Activated T-cell treated with anti-CD3 and anti-CD28 coated beads, Interleukin-2, amount 50 U/mL, for 4 hours (primary cell): ENCODE measurements at regions not wholly inside any gene's neighbourhood (a gene's known extent, or its start where the extent isn't known, plus 50 kb on each side); places are given as distances from the start of the nearest gene placed in this dataset.
"Not testable (repeated sequence)": the region's sequence is repeated elsewhere in the genome, so short reads cannot be mapped to it uniquely, and the experiment has no call there.

Source experiments
- ATAC-seq, 2 donors: fragments of 200-7000 bp; cut with Tn5 transposase; one replicate each; pipeline ENCODE4 v1.10.0; 2021
- DNase-seq: peaks from one replicate; pipeline ENCODE4 v3.0.0-alpha.2; 2020
- H3K27me3 Mint-ChIP-seq: one replicate; pipeline ENCODE4 v1.8.0; 2021; ENCODE audit warnings: low read depth, mixed read lengths
- H3K36me3 Mint-ChIP-seq: one replicate; pipeline ENCODE4 v1.8.0; 2022; ENCODE audit warnings: mixed read lengths; ENCODE audit not compliant: insufficient read depth
- H3K4me1 Mint-ChIP-seq: one replicate; pipeline ENCODE4 v1.8.0; 2021; ENCODE audit warnings: low read depth, mixed read lengths
- H3K4me3 Mint-ChIP-seq: one replicate; pipeline ENCODE4 v1.8.0; 2021; ENCODE audit warnings: mild to moderate bottlenecking, moderate library complexity, mixed read lengths
- H3K9me3 Mint-ChIP-seq: one replicate; pipeline ENCODE4 v1.8.0; 2021; ENCODE audit warnings: mixed read lengths

GRCh38 chr20:24838546-24839535 lies 110.2 kb upstream of the CST7 start:
- H3K4me3 Mint-ChIP-seq, result no peak overlapping the region
- H3K4me1 Mint-ChIP-seq, result no peaks in the 10 kb centered on the region
- ATAC-seq (no peak), DNase-seq (no peak)
- peaks cover 21% of the 10 kb centered on the region for H3K27me3 Mint-ChIP-seq
- H3K9me3 Mint-ChIP-seq, result no peaks in the 10 kb centered on the region
- no peaks in the 10 kb centered on the region for H3K36me3 Mint-ChIP-seq

GRCh38 chr20:24840121-24840713 lies 108.9 kb upstream of the CST7 start:
- H3K9me3 Mint-ChIP-seq, result no peaks in the 10 kb centered on the region
- no peak for DNase-seq
- no peak for ATAC-seq
- H3K36me3 Mint-ChIP-seq, result no peaks in the 10 kb centered on the region
- H3K4me3 Mint-ChIP-seq, result no peak overlapping the region
- H3K27me3 Mint-ChIP-seq, result peaks cover 21% of the 10 kb centered on the region
- no peaks in the 10 kb centered on the region for H3K4me1 Mint-ChIP-seq

GRCh38 chr20:24842274-24842917 lies 106.7 kb upstream of the CST7 start:
- ATAC-seq (no peak), DNase-seq (no peak)
- peaks cover 25% of the 10 kb centered on the region for H3K27me3 Mint-ChIP-seq
- no peaks in the 10 kb centered on the region for H3K36me3 Mint-ChIP-seq
- H3K9me3 Mint-ChIP-seq, result peaks cover 13% of the 10 kb centered on the region
- no peak overlapping the region for H3K4me3 Mint-ChIP-seq
- no peaks in the 10 kb centered on the region for H3K4me1 Mint-ChIP-seq

- ATAC-seq (no peak), DNase-seq (no peak)
- peaks cover 25% of the 10 kb centered on the region for H3K27me3 Mint-ChIP-seq
- H3K36me3 Mint-ChIP-seq, result no peaks in the 10 kb centered on the region
- H3K9me3 Mint-ChIP-seq, result peaks cover 19% of the 10 kb centered on the region
- no peaks in the 10 kb centered on the region for H3K4me1 Mint-ChIP-seq
- H3K4me3 Mint-ChIP-seq, result no peak overlapping the region
These were observed 106.0 kb upstream of the CST7 start for GRCh38 chr20:24842918-24843715.

- Mint-ChIP-seq H3K4me1 (no peaks in the 10 kb centered on the region), H3K4me3 (no peak overlapping the region), H3K9me3 (peaks cover 37% of the 10 kb centered on the region), H3K27me3 (peaks cover 40% of the 10 kb centered on the region), H3K36me3 (no peaks in the 10 kb centered on the region)
- DNase-seq (no peak), ATAC-seq (no peak)
These were observed 98.9 kb upstream of the CST7 start for GRCh38 chr20:24850176-24850575.

GRCh38 chr20:24851346-24852019 lies 97.6 kb upstream of the CST7 start:
- H3K9me3 Mint-ChIP-seq, result peaks cover 33% of the 10 kb centered on the region
- no peak overlapping the region for H3K4me3 Mint-ChIP-seq
- H3K36me3 Mint-ChIP-seq, result no peaks in the 10 kb centered on the region
- H3K4me1 Mint-ChIP-seq, result no peaks in the 10 kb centered on the region
- ATAC-seq, result no peak
- no peak for DNase-seq
- H3K27me3 Mint-ChIP-seq, result peaks cover 34% of the 10 kb centered on the region

GRCh38 chr20:24853916-24854315 lies 95.2 kb upstream of the CST7 start:
- DNase-seq (no peak), ATAC-seq (no peak)
- Mint-ChIP-seq H3K36me3 (no peaks in the 10 kb centered on the region), H3K27me3 (peaks cover 33% of the 10 kb centered on the region), H3K9me3 (peaks cover 23% of the 10 kb centered on the region), H3K4me1 (peaks cover 2% of the 10 kb centered on the region), H3K4me3 (no peak overlapping the region)

- Mint-ChIP-seq H3K27me3 (peaks cover 32% of the 10 kb centered on the region), H3K36me3 (no peaks in the 10 kb centered on the region), H3K4me1 (peaks cover 4% of the 10 kb centered on the region), H3K4me3 (no peak overlapping the region), H3K9me3 (peaks cover 17% of the 10 kb centered on the region)
- no peak for ATAC-seq
- no peak for DNase-seq
These were observed 93.2 kb upstream of the CST7 start for GRCh38 chr20:24855848-24856247.

- Mint-ChIP-seq H3K27me3 (peaks cover 23% of the 10 kb centered on the region), H3K9me3 (peaks cover 14% of the 10 kb centered on the region)
- not testable (repeated sequence) for DNase-seq, H3K4me3 Mint-ChIP-seq, ATAC-seq, H3K4me1 Mint-ChIP-seq, H3K36me3 Mint-ChIP-seq
These were observed 90.6 kb upstream of the CST7 start for GRCh38 chr20:24858500-24858899.

- DNase-seq (no peak), ATAC-seq (no peak)
- peaks cover 4% of the 10 kb centered on the region for H3K4me1 Mint-ChIP-seq
- no peak overlapping the region for H3K4me3 Mint-ChIP-seq
- peaks cover 20% of the 10 kb centered on the region for H3K27me3 Mint-ChIP-seq
- no peaks in the 10 kb centered on the region for H3K36me3 Mint-ChIP-seq
- peaks cover 16% of the 10 kb centered on the region for H3K9me3 Mint-ChIP-seq
These were observed 89.5 kb upstream of the CST7 start for GRCh38 chr20:24859539-24859938.

GRCh38 chr20:24862186-24862585 lies 86.9 kb upstream of the CST7 start:
- no peaks in the 10 kb centered on the region for H3K36me3 Mint-ChIP-seq
- DNase-seq, result no peak
- H3K27me3 Mint-ChIP-seq, result peaks cover 22% of the 10 kb centered on the region
- H3K4me1 Mint-ChIP-seq, result peaks cover 4% of the 10 kb centered on the region
- H3K9me3 Mint-ChIP-seq, result peaks cover 20% of the 10 kb centered on the region
- no peak overlapping the region for H3K4me3 Mint-ChIP-seq
- no peak for ATAC-seq

- peaks cover 4% of the 10 kb centered on the region for H3K4me1 Mint-ChIP-seq
- ATAC-seq (no peak), DNase-seq (no peak)
- no peak overlapping the region for H3K4me3 Mint-ChIP-seq
- H3K9me3 Mint-ChIP-seq, result peaks cover 20% of the 10 kb centered on the region
- H3K27me3 Mint-ChIP-seq, result peaks cover 22% of the 10 kb centered on the region
- H3K36me3 Mint-ChIP-seq, result no peaks in the 10 kb centered on the region
These were observed 86.5 kb upstream of the CST7 start for GRCh38 chr20:24862606-24863005.

- no peak overlapping the region for H3K4me3 Mint-ChIP-seq
- H3K4me1 Mint-ChIP-seq, result peaks cover 4% of the 10 kb centered on the region
- peaks cover 19% of the 10 kb centered on the region for H3K27me3 Mint-ChIP-seq
- H3K9me3 Mint-ChIP-seq, result peaks cover 20% of the 10 kb centered on the region
- no peaks in the 10 kb centered on the region for H3K36me3 Mint-ChIP-seq
- no peak for ATAC-seq
- no peak for DNase-seq
These were observed 85.7 kb upstream of the CST7 start for GRCh38 chr20:24863356-24863755.
